IMR-90 (cell line): ENCODE measurements at regions not wholly inside any gene's neighbourhood (a gene's known extent, or its start where the extent isn't known, plus 50 kb on each side); places are given as distances from the start of the nearest gene placed in this dataset. TPM values are rescaled to one million over a fixed set of nuclear protein-coding genes. Genes with fewer than 3 reads are reported as not detected.

Source experiments
- microRNA-seq, 2 experiments: library from miRNA; stranded (forward) in 1 of 2; unstranded in 1 of 2; fragments of 10-50 nt in 1 of 2; fragments of <30 nt in 1 of 2; gene quantifications in 1 of 2; microRNA quantifications in 1 of 2; one replicate each; pipeline versions ENCODE3 to v1.1.0; 2013 to 2020; ENCODE audit not compliant: insufficient read depth in 1 of 2, insufficient read length in 1 of 2, unreplicated experiment in 1 of 2
- small RNA-seq, 5 experiments: library from RNA; depleted of rRNA; stranded (forward); fragments of <200 nt; gene quantifications; one replicate each; pipeline ENCODE3, GENCODE V24; 2012

Small RNA genes in the stretch of these regions (microRNA-seq; reads per million reads assigned to microRNA genes)
- not detected for gene RN7SL802P (ENCODE audit: insufficient read depth, insufficient read length)
- not detected for gene RNA5SP188 (ENCODE audit: insufficient read depth, insufficient read length)

Small RNA genes in the stretch of these regions (small RNA-seq; reads per million reads assigned to genes)
- gene RN7SL802P (0 reads per million in 5 experiments), gene RNA5SP188 (0.18 to 8.4 (median 4.2) reads per million in 5 experiments)
